LNCaP clone FGC (cell line): ENCODE measurements at regions not wholly inside any gene's neighbourhood (a gene's known extent, or its start where the extent isn't known, plus 50 kb on each side); places are given as distances from the start of the nearest gene placed in this dataset.

Experiments
- DNase-seq: peaks from one replicate; pipeline ENCODE4 v3.0.0-alpha.2; 2011; ENCODE audit warnings: low read depth
- H3K4me3 ChIP-seq: 2 replicates; pipeline ENCODE4 v1.5.1; 2011; ENCODE audit warnings: mild to moderate bottlenecking, low read depth, low read length, control low read depth
- TF ChIP-seq, protein P1 (sequence below): IDR thresholded peaks from 2 replicates; pipeline ENCODE4 v1.5.1; 2012; ENCODE audit warnings: mild to moderate bottlenecking; ENCODE audit not compliant: control insufficient read depth, insufficient read depth; ENCODE audit errors: extremely low read depth

DNA sequence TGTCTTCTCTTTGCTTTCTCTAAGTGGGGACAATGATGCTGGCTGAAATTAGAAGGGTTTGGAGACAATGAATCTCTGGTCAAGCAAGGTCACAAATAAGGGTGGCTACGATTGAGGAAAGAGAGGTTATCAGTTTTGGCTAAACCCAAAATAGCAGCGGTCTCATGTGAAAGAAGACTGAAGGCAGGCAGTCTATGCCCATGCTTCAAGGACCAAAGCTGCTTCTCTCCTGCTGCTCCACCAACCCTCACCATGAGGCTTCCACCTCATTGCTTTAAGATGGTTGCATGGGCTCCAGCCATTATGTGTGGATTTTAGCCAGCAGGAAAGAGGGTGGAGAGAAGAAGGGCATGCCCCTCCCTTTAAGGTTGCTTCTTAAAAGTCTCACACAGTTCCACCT is 114.1 kb upstream of the TRIM2 start:
- DNase-seq = no peak
- TF ChIP-seq, protein P1, sequence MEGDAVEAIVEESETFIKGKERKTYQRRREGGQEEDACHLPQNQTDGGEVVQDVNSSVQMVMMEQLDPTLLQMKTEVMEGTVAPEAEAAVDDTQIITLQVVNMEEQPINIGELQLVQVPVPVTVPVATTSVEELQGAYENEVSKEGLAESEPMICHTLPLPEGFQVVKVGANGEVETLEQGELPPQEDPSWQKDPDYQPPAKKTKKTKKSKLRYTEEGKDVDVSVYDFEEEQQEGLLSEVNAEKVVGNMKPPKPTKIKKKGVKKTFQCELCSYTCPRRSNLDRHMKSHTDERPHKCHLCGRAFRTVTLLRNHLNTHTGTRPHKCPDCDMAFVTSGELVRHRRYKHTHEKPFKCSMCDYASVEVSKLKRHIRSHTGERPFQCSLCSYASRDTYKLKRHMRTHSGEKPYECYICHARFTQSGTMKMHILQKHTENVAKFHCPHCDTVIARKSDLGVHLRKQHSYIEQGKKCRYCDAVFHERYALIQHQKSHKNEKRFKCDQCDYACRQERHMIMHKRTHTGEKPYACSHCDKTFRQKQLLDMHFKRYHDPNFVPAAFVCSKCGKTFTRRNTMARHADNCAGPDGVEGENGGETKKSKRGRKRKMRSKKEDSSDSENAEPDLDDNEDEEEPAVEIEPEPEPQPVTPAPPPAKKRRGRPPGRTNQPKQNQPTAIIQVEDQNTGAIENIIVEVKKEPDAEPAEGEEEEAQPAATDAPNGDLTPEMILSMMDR = no peak
- H3K4me3 ChIP-seq = no peak overlapping the region

GRCh38 chr4:153090670-153091385 is 113.4 kb upstream of the TRIM2 start:
- no peak for DNase-seq
- TF ChIP-seq, protein P1 = no peak
- no peak overlapping the region for H3K4me3 ChIP-seq

DNA sequence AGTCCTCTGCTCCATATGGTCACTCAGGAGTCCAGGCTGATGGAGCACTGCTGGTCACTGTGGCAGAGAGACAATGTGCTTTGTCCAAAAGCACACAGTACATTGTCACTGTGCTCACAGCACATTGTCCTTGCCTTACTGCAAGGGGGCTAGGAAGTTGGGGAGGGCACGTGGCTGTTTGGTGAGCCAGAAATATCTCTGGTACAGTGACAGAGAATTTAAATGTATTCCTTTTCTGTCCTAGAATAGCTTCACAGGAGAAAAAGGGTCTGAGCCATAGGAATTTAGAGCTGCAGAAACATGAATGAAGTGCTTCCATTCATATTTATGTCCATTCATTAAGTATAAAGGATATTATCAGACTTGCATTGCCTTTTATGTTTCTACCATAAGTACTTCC is 110.8 kb upstream of the TRIM2 start:
- DNase-seq = no peak
- no peak overlapping the region for H3K4me3 ChIP-seq
- TF ChIP-seq, protein P1 = no peak

DNA sequence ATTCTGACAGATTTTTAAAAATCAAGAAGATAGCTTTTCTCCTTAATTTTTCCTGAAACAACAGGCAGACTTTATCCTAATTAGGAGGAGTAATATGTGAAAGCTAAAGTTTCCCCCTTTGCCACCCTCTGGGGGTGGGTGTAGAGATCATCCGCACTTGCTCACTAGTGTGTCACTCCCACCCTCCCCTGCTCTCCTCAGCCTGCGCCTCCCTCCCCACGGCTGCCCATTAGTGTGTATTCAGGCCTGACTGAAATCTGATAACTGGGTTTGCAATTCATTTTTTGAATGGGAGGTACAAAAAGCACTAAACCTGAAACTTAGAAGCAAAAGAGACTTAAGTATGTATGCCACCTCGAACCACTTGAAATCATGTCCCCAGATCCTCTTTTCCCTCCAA is 110.4 kb upstream of the TRIM2 start:
- TF ChIP-seq, protein P1 = no peak
- no peak for DNase-seq
- no peak overlapping the region for H3K4me3 ChIP-seq

GRCh38 chr4:153094435-153094834 is 109.8 kb upstream of the TRIM2 start:
- no peak overlapping the region for H3K4me3 ChIP-seq
- TF ChIP-seq, protein P1 = no peak
- no peak for DNase-seq

DNA sequence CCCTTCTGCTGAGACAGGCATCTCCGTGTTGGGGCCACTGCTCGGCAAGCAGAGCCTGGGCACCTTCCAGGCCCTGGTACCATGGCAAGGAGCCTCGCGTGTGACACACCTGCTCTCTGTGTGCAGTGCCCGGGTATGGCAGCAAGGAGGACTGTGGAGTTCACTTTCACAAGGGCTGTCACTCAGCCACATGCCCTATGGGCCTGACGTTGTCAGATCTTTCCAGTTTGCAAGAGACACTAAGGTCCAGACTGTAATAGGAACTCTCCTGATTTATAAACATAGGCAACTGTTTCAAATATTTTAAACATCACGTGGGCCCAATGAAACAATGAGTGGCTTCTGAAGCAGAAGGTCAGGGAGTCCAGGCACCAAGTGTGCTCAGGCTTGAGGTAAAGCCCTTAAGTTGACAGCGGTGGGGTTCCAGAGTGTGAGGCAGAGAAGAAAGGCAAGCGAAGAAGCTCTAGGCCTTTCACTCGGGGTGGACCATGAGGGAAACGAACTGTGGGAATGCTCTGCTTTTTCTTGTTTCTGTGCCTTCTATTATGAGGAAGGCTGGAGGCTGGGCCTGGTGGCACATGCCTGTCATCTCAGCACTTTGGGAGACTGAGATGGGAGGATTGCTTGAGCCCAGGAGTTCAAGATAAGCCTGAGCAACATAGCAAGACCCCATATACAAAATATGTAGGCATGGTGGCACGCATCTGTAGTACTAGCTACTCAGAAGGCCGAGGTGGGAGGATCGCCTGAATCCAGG is 108.6 kb upstream of the TRIM2 start:
- no peak overlapping the region for H3K4me3 ChIP-seq
- DNase-seq = no peak
- TF ChIP-seq, protein P1 = no peak
